ENCODE measurements at regions not wholly inside any gene's neighbourhood (a gene's known extent, or its start where the extent isn't known, plus 50 kb on each side); places are given as distances from the start of the nearest gene placed in this dataset.

GRCh38 chr22:22421392-22421791, 87.2 kb downstream of the ZNF280B start:
- H4K20me1 ChIP-seq (ENCODE audit: insufficient read depth, low read length) = no peaks in the 10 kb centered on the region
- no peaks in the 10 kb centered on the region for H3K79me2 ChIP-seq (ENCODE audit: insufficient read depth, low read depth, low read length)
- ChIA-PET CTCF (ENCODE audit: unreplicated experiment) (no interaction called here), POLR2A (interaction anchor here (0.9 to 2.6 kb wide), 3 partner anchors 11 to 26 kb away, joined by 3 to 10 read pairs (median 6); no protein-coding TSS in a partner anchor)
- H2AFZ ChIP-seq (ENCODE audit: low read length) = no peak overlapping the region
- intact Hi-C loops (cut with micrococcal nuclease; ENCODE audit: unreplicated experiment) = no loop called here
- BruUV-seq (replicated peaks) = no TSS peak
- H3K9me3 ChIP-seq (ENCODE audit: low read length) = no peaks in the 10 kb centered on the region
- H3K36me3 ChIP-seq (ENCODE audit: insufficient read depth, low read length) = no peaks in the 10 kb centered on the region
- peaks cover 51% of the 10 kb centered on the region for H3K4me1 ChIP-seq (ENCODE audit: insufficient read depth, low read length, poor library complexity, severe bottlenecking)
- no peak overlapping the region for H3K27ac ChIP-seq (ENCODE audit: low read depth, low read length, poor library complexity, severe bottlenecking)
- DNase-seq (ENCODE audit: low spot score) = no peak
- H3K4me2 ChIP-seq (ENCODE audit: low read length) = no peak overlapping the region
- H3K9me2 ChIP-seq (ENCODE audit: insufficient read depth, low read length) = no peaks in the 10 kb centered on the region
- no peak for TF ChIP-seq CTCF (conservative IDR thresholded peaks at IDR 0.05; ENCODE audit: low read length)
- no peak overlapping the region for H3K4me3 ChIP-seq (ENCODE audit: low read depth, low read length, poor library complexity, severe bottlenecking)

GRCh38 chr22:22422629-22423112, 85.9 kb downstream of the ZNF280B start:
- ChIA-PET POLR2A (interaction anchor here (0.9 to 2.6 kb wide), 8 partner anchors 9 to 42 kb away, joined by 3 to 10 read pairs (median 5); no protein-coding TSS in a partner anchor), CTCF (ENCODE audit: unreplicated experiment) (interaction anchor here (0.6 to 1.6 kb wide), 4 partner anchors 14 to 85 kb away, joined by 3 to 10 read pairs (median 7); no protein-coding TSS in a partner anchor)
- TF ChIP-seq CTCF (conservative IDR thresholded peaks at IDR 0.05; ENCODE audit: low read length) = peak; percentile 99
- no peak for TF ChIP-seq EZH2phosphoT487 (IDR thresholded peaks at IDR 0.05; ENCODE audit: borderline replicate concordance, low read depth, low read length)
- peak overlapping the region; percentile 49 for H3K27ac ChIP-seq (ENCODE audit: low read depth, low read length, poor library complexity, severe bottlenecking)
- H3K9me2 ChIP-seq (ENCODE audit: insufficient read depth, low read length) = no peaks in the 10 kb centered on the region
- BruUV-seq (replicated peaks) = no TSS peak
- no peaks in the 10 kb centered on the region for H4K20me1 ChIP-seq (ENCODE audit: insufficient read depth, low read length)
- H2AFZ ChIP-seq (ENCODE audit: low read length) = no peak overlapping the region
- H3K9me3 ChIP-seq (ENCODE audit: low read length) = no peaks in the 10 kb centered on the region
- intact Hi-C loops (cut with micrococcal nuclease; ENCODE audit: unreplicated experiment) = loop anchor here (1.0 to 2.0 kb wide), 3 partner anchors 12 to 65 kb away; no protein-coding TSS in a partner anchor
- peaks cover 63% of the 10 kb centered on the region for H3K4me1 ChIP-seq (ENCODE audit: insufficient read depth, low read length, poor library complexity, severe bottlenecking)
- DNase-seq (ENCODE audit: low spot score) = peak; percentile 99
- H3K36me3 ChIP-seq (ENCODE audit: insufficient read depth, low read length) = no peaks in the 10 kb centered on the region
- no peaks in the 10 kb centered on the region for H3K79me2 ChIP-seq (ENCODE audit: insufficient read depth, low read depth, low read length)
- H3K4me2 ChIP-seq (ENCODE audit: low read length) = peak overlapping the region; percentile 71
- H3K4me3 ChIP-seq (ENCODE audit: low read depth, low read length, poor library complexity, severe bottlenecking) = peak overlapping the region; percentile 41

GRCh38 chr22:22423681-22424080, 84.9 kb downstream of the ZNF280B start:
- H3K4me3 ChIP-seq (ENCODE audit: low read depth, low read length, poor library complexity, severe bottlenecking) = no peak overlapping the region
- H3K9me2 ChIP-seq (ENCODE audit: insufficient read depth, low read length) = no peaks in the 10 kb centered on the region
- H3K36me3 ChIP-seq (ENCODE audit: insufficient read depth, low read length) = no peaks in the 10 kb centered on the region
- no peaks in the 10 kb centered on the region for H3K79me2 ChIP-seq (ENCODE audit: insufficient read depth, low read depth, low read length)
- intact Hi-C loops (cut with micrococcal nuclease; ENCODE audit: unreplicated experiment) = loop anchor here (2.0 kb wide), 1 partner anchor 43 kb away; no protein-coding TSS in a partner anchor
- peak overlapping the region; percentile 22; the same call in 1 of the 2 replicates for H2AFZ ChIP-seq (ENCODE audit: low read length)
- H3K27ac ChIP-seq (ENCODE audit: low read depth, low read length, poor library complexity, severe bottlenecking) = peak overlapping the region; percentile 25
- TF ChIP-seq EZH2phosphoT487 (IDR thresholded peaks at IDR 0.05; ENCODE audit: borderline replicate concordance, low read depth, low read length) (no peak), CTCF (conservative IDR thresholded peaks at IDR 0.05; ENCODE audit: low read length) (no peak)
- no peaks in the 10 kb centered on the region for H3K9me3 ChIP-seq (ENCODE audit: low read length)
- no peak for DNase-seq (ENCODE audit: low spot score)
- ChIA-PET POLR2A (interaction anchor here (1.3 kb wide), 1 partner anchor 43 kb away, joined by 5 read pairs; no protein-coding TSS in a partner anchor), CTCF (ENCODE audit: unreplicated experiment) (no interaction called here)
- H4K20me1 ChIP-seq (ENCODE audit: insufficient read depth, low read length) = no peaks in the 10 kb centered on the region
- peaks cover 70% of the 10 kb centered on the region for H3K4me1 ChIP-seq (ENCODE audit: insufficient read depth, low read length, poor library complexity, severe bottlenecking)
- peak overlapping the region; percentile 71 for H3K4me2 ChIP-seq (ENCODE audit: low read length)
- no TSS peak for BruUV-seq (replicated peaks)
